ENCODE measurements at regions not wholly inside any gene's neighbourhood (a gene's known extent, or its start where the extent isn't known, plus 50 kb on each side); places are given as distances from the start of the nearest gene placed in this dataset.

DNA sequence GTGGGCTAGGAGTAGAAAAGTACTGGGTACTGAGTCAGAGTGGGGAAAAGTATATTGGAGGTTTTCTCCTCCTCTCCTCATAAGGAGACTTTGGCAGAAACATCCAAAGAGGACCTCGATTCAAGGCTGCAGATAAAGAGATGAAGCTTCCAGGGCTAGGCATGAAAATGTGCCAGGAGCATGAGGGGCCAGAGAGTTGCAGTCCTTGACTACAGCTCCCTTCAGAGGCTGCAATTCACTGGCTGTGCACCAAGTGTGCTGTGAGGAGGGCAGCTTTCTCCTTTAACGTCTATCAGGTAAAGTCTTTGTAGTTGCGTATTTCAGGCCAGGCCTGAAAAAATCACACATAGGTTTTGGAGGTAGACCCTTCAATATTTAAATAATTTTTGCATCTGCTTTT, 174.9 kb upstream of the VEGFC start:
- TF ChIP-seq CTCF (IDR thresholded peaks at IDR 0.05) (no peak), POLR2A (IDR thresholded peaks at IDR 0.05) (no peak)

Data from adrenal gland (tissue), 5 donors.